ENCODE measurements at regions not wholly inside any gene's neighbourhood (a gene's known extent, or its start where the extent isn't known, plus 50 kb on each side); places are given as distances from the start of the nearest gene placed in this dataset.

GRCh38 chr9:31606678-31607077 is 777.8 kb upstream of the ACO1 start:
- Histone ChIP-seq H3K36me3 (ENCODE audit: control insufficient read depth, insufficient read depth, low read length) (no peaks in the 10 kb centered on the region), H3K9me3 (ENCODE audit: control insufficient read depth, low read length) (no peaks in the 10 kb centered on the region), H3K27me3 (ENCODE audit: control insufficient read depth, insufficient read depth, low read length, poor library complexity, severe bottlenecking) (no peaks in the 10 kb centered on the region), H3K4me3 (ENCODE audit: low read length) (no peak overlapping the region), H3K9ac (ENCODE audit: extremely low read depth, low read length, poor library complexity, severe bottlenecking) (no peak overlapping the region), H3K27ac (ENCODE audit: low read depth, low read length) (no peak overlapping the region), H3K4me1 (ENCODE audit: control insufficient read depth, insufficient read depth, low read length) (no peaks in the 10 kb centered on the region)
- Mint-ChIP-seq H3K4me1 (no peaks in the 10 kb centered on the region), H3K4me3 (no peak overlapping the region), H3K36me3 (ENCODE audit: low read depth) (no peaks in the 10 kb centered on the region), H3K27me3 (ENCODE audit: insufficient read depth) (no peaks in the 10 kb centered on the region), H3K27ac (no peak overlapping the region), H3K9me3 (no peaks in the 10 kb centered on the region)
- no peak for DNase-seq
- no peak for TF ChIP-seq CTCF (conservative IDR thresholded peaks at IDR 0.05)
- WGBS, 2 experiments (ENCODE audit: insufficient coverage in 1 of 2, insufficient read length in 1 of 2), result 95 to 100% methylated on average over 1 of the region's 1 CpG

- H3K27me3 Mint-ChIP-seq (ENCODE audit: insufficient read depth), result no peaks in the 10 kb centered on the region
- TF ChIP-seq CTCF (conservative IDR thresholded peaks at IDR 0.05), result no peak
- H3K4me3 ChIP-seq (ENCODE audit: low read length), result no peak overlapping the region
- no peaks in the 10 kb centered on the region for H3K36me3 Mint-ChIP-seq (ENCODE audit: low read depth)
- H3K4me1 ChIP-seq (ENCODE audit: control insufficient read depth, insufficient read depth, low read length), result no peaks in the 10 kb centered on the region
- H3K4me3 Mint-ChIP-seq, result no peak overlapping the region
- no peaks in the 10 kb centered on the region for H3K4me1 Mint-ChIP-seq
- H3K27ac Mint-ChIP-seq, result no peak overlapping the region
- no peak overlapping the region for H3K27ac ChIP-seq (ENCODE audit: low read depth, low read length)
- no peaks in the 10 kb centered on the region for H3K9me3 ChIP-seq (ENCODE audit: control insufficient read depth, low read length)
- H3K27me3 ChIP-seq (ENCODE audit: control insufficient read depth, insufficient read depth, low read length, poor library complexity, severe bottlenecking), result no peaks in the 10 kb centered on the region
- no peaks in the 10 kb centered on the region for H3K36me3 ChIP-seq (ENCODE audit: control insufficient read depth, insufficient read depth, low read length)
- H3K9me3 Mint-ChIP-seq, result no peaks in the 10 kb centered on the region
- no peak overlapping the region for H3K9ac ChIP-seq (ENCODE audit: extremely low read depth, low read length, poor library complexity, severe bottlenecking)
- DNase-seq, result no peak
These were observed 776.0 kb upstream of the ACO1 start for GRCh38 chr9:31608416-31608815.

GRCh38 chr9:31608881-31609280 is 775.6 kb upstream of the ACO1 start:
- Mint-ChIP-seq H3K4me1 (no peaks in the 10 kb centered on the region), H3K4me3 (no peak overlapping the region), H3K9me3 (no peaks in the 10 kb centered on the region), H3K36me3 (ENCODE audit: low read depth) (no peaks in the 10 kb centered on the region), H3K27ac (no peak overlapping the region), H3K27me3 (ENCODE audit: insufficient read depth) (no peaks in the 10 kb centered on the region)
- H3K4me3 ChIP-seq (ENCODE audit: low read length), result no peak overlapping the region
- H3K27ac ChIP-seq (ENCODE audit: low read depth, low read length), result no peak overlapping the region
- no peaks in the 10 kb centered on the region for H3K27me3 ChIP-seq (ENCODE audit: control insufficient read depth, insufficient read depth, low read length, poor library complexity, severe bottlenecking)
- H3K36me3 ChIP-seq (ENCODE audit: control insufficient read depth, insufficient read depth, low read length), result no peaks in the 10 kb centered on the region
- no peak for TF ChIP-seq CTCF (conservative IDR thresholded peaks at IDR 0.05)
- H3K9me3 ChIP-seq (ENCODE audit: control insufficient read depth, low read length), result no peaks in the 10 kb centered on the region
- no peak for DNase-seq
- 80 to 95% methylated on average over 1 of the region's 1 CpG for WGBS, 2 experiments (ENCODE audit: insufficient coverage in 1 of 2, insufficient read length in 1 of 2)
- no peaks in the 10 kb centered on the region for H3K4me1 ChIP-seq (ENCODE audit: control insufficient read depth, insufficient read depth, low read length)
- H3K9ac ChIP-seq (ENCODE audit: extremely low read depth, low read length, poor library complexity, severe bottlenecking), result no peak overlapping the region
